Loucy (cell line): ENCODE measurements at regions not wholly inside any gene's neighbourhood (a gene's known extent, or its start where the extent isn't known, plus 50 kb on each side); places are given as distances from the start of the nearest gene placed in this dataset.

Source experiments
- H2AFZ ChIP-seq: fragments of 200-600 bp; sonication (generic); 2 replicates; pipeline ENCODE4 v1.6.0; 2016; ENCODE audit warnings: antibody characterized with exemption, mild to moderate bottlenecking, low read length, moderate library complexity
- H3F3A ChIP-seq: fragments of 200-600 bp; 2 replicates; pipeline ENCODE4 v1.6.0; 2016; ENCODE audit warnings: antibody characterized with exemption, low read depth, mild to moderate bottlenecking
- H3K27me3 ChIP-seq: fragments of 200-600 bp; sonication (generic); 2 replicates; pipeline ENCODE4 v1.6.1; 2014; ENCODE audit warnings: low read length, mild to moderate bottlenecking; ENCODE audit not compliant: insufficient read depth, poor library complexity, severe bottlenecking
- H3K36me3 ChIP-seq: fragments of 200-600 bp; sonication (generic); 2 replicates; pipeline ENCODE4 v1.6.1; 2016; ENCODE audit warnings: low read length; ENCODE audit not compliant: insufficient read depth
- H3K4me1 ChIP-seq: fragments of 200-600 bp; sonication (generic); 2 replicates; pipeline ENCODE4 v1.5.1; 2014; ENCODE audit warnings: low read length, mild to moderate bottlenecking; ENCODE audit not compliant: insufficient read depth, poor library complexity, severe bottlenecking
- H3K4me2 ChIP-seq: fragments of 200-600 bp; sonication (generic); 2 replicates; pipeline ENCODE4 v1.6.0; 2014; ENCODE audit warnings: antibody characterized with exemption, low read length, low read depth, mild to moderate bottlenecking; ENCODE audit not compliant: poor library complexity, severe bottlenecking
- H3K4me3 ChIP-seq: fragments of 200-600 bp; sonication (generic); 2 replicates; pipeline ENCODE4 v1.5.1; 2014; ENCODE audit warnings: low read length, mild to moderate bottlenecking, mixed read lengths; ENCODE audit not compliant: poor library complexity, severe bottlenecking
- H3K79me2 ChIP-seq: fragments of 200-600 bp; sonication (generic); 2 replicates; pipeline ENCODE4 v1.6.1; 2014; ENCODE audit warnings: low read length; ENCODE audit not compliant: insufficient read depth
- H3K9ac ChIP-seq: fragments of 200-600 bp; sonication (generic); 2 replicates; pipeline ENCODE4 v1.6.0; 2014; ENCODE audit warnings: mild to moderate bottlenecking, low read depth, low read length, moderate library complexity; ENCODE audit not compliant: poor library complexity, severe bottlenecking
- H3K9me2 ChIP-seq: fragments of 200-600 bp; sonication (generic); replicated peaks from 2 replicates; pipeline ENCODE4 v1.6.1; 2016; ENCODE audit warnings: low read depth, low read length, mixed read lengths
- H3K9me3 ChIP-seq: fragments of 200-600 bp; sonication (generic); 2 replicates; pipeline ENCODE4 v1.6.1; 2014; ENCODE audit warnings: mild to moderate bottlenecking, antibody characterized with exemption, low read length, low read depth; ENCODE audit not compliant: insufficient read depth
- H4K20me1 ChIP-seq: fragments of 200-600 bp; sonication (generic); 2 replicates; pipeline ENCODE4 v1.6.0; 2014; ENCODE audit warnings: antibody characterized with exemption, low read length, mild to moderate bottlenecking; ENCODE audit not compliant: insufficient read depth, poor library complexity, severe bottlenecking
- CTCF ChIP-seq: fragments of 200-600 bp; sonication (generic); conservative IDR thresholded peaks from 2 replicates; pipeline ENCODE4 v1.5.1; 2014; ENCODE audit warnings: mild to moderate bottlenecking, antibody characterized with exemption, low read length
- EZH2phosphoT487 ChIP-seq: fragments of 200-600 bp; IDR thresholded peaks from 2 replicates; pipeline ENCODE4 v1.6.1; 2018; ENCODE audit warnings: antibody characterized with exemption, mild to moderate bottlenecking, moderate library complexity, borderline replicate concordance

GRCh38 chr2:17282245-17282644 lies 236.0 kb downstream of the RAD51AP2 start:
- H3K27me3 ChIP-seq = no peaks in the 10 kb centered on the region
- no peaks in the 10 kb centered on the region for H3K9me3 ChIP-seq
- TF ChIP-seq EZH2phosphoT487 (no peak), CTCF (no peak)
- H3K9me2 ChIP-seq = no peaks in the 10 kb centered on the region
- H2AFZ ChIP-seq = no peak overlapping the region
- H3F3A ChIP-seq = no peaks in the 10 kb centered on the region
- no peaks in the 10 kb centered on the region for H3K4me1 ChIP-seq
- no peaks in the 10 kb centered on the region for H3K36me3 ChIP-seq
- H3K9ac ChIP-seq = no peak overlapping the region
- H3K79me2 ChIP-seq = no peaks in the 10 kb centered on the region
- H4K20me1 ChIP-seq = no peaks in the 10 kb centered on the region
- no peak overlapping the region for H3K4me2 ChIP-seq
- H3K4me3 ChIP-seq = no peak overlapping the region

- H3K9me2 ChIP-seq = no peaks in the 10 kb centered on the region
- H2AFZ ChIP-seq = no peak overlapping the region
- H3K9me3 ChIP-seq = no peaks in the 10 kb centered on the region
- no peaks in the 10 kb centered on the region for H3K36me3 ChIP-seq
- no peaks in the 10 kb centered on the region for H3F3A ChIP-seq
- H4K20me1 ChIP-seq = no peaks in the 10 kb centered on the region
- H3K79me2 ChIP-seq = no peaks in the 10 kb centered on the region
- TF ChIP-seq EZH2phosphoT487 (no peak), CTCF (no peak)
- no peaks in the 10 kb centered on the region for H3K4me1 ChIP-seq
- H3K4me2 ChIP-seq = no peak overlapping the region
- H3K4me3 ChIP-seq = no peak overlapping the region
- H3K27me3 ChIP-seq = no peaks in the 10 kb centered on the region
- no peak overlapping the region for H3K9ac ChIP-seq
Measured at GRCh38 chr2:17276220-17276619, 242.0 kb downstream of the RAD51AP2 start.

GRCh38 chr2:17272652-17273525 lies 245.4 kb downstream of the RAD51AP2 start:
- H3K36me3 ChIP-seq = no peaks in the 10 kb centered on the region
- H3K4me3 ChIP-seq = no peak overlapping the region
- no peaks in the 10 kb centered on the region for H4K20me1 ChIP-seq
- no peak overlapping the region for H3K4me2 ChIP-seq
- no peaks in the 10 kb centered on the region for H3F3A ChIP-seq
- no peak overlapping the region for H2AFZ ChIP-seq
- no peak overlapping the region for H3K9ac ChIP-seq
- no peaks in the 10 kb centered on the region for H3K9me2 ChIP-seq
- no peaks in the 10 kb centered on the region for H3K4me1 ChIP-seq
- no peak for TF ChIP-seq CTCF
- TF ChIP-seq EZH2phosphoT487 = no peak
- no peaks in the 10 kb centered on the region for H3K27me3 ChIP-seq
- H3K9me3 ChIP-seq = no peaks in the 10 kb centered on the region
- no peaks in the 10 kb centered on the region for H3K79me2 ChIP-seq
